ENCODE measurements at regions not wholly inside any gene's neighbourhood (a gene's known extent, or its start where the extent isn't known, plus 50 kb on each side); places are given as distances from the start of the nearest gene placed in this dataset.
"Not testable (repeated sequence)": the region's sequence is repeated elsewhere in the genome, so short reads cannot be mapped to it uniquely, and the experiment has no call there.

- H3K9me3 ChIP-seq (ENCODE audit: control insufficient read depth, insufficient read depth, low read length), result no peaks in the 10 kb centered on the region
- 77% methylated on average over 3 of the region's 5 CpGs for whole genome bisulfite sequencing (ENCODE audit: insufficient coverage)
- no peaks in the 10 kb centered on the region for H3K27me3 ChIP-seq (ENCODE audit: control insufficient read depth, insufficient read depth, low read length)
- H3K4me3 ChIP-seq (ENCODE audit: low read depth, low read length), result no peak overlapping the region
- H3K36me3 ChIP-seq (ENCODE audit: control insufficient read depth, insufficient read depth, low read length), result no peaks in the 10 kb centered on the region
- H3K4me1 ChIP-seq (ENCODE audit: control insufficient read depth, insufficient read depth, low read length), result peaks cover 7% of the 10 kb centered on the region
- DNase-seq (ENCODE audit: low read depth in 4 of 6, low spot score in 6 of 6), result peak in 1 of 6 donors; percentile 39
- no peak overlapping the region for H3K27ac ChIP-seq (ENCODE audit: low read depth, low read length)
Observed at GRCh38 chr2:216989340-216990129, 129.7 kb upstream of the TNP1 start.

DNA sequence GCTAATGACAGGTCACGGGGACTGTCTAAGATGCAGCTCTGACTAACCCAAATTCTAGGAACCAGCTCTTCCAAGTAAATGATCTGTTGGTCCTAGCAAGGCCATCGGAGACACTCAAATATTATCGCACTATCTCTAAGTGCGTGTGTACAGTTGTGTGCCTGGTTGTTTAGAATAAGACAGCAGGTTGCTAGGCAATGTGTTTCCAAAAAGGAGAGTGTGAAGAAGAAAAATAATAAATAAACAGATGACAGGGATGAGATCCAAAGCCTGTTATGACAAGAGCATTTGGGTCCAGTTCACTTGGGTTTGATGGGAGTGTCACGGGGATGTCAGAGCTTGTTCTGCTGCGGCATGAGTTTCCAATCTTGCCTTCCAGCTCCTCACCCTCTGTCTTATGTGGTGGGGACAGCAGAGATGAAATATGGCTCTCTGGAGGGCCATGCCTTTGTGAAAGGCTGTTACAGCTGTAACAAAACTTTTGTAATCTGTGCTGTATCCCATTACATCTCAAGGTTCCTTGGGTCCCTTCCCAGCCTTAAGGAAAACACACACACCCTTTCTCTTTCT is 127.5 kb upstream of the TNP1 start:
- Histone ChIP-seq H3K4me3 (ENCODE audit: low read depth, low read length) (no peak overlapping the region), H3K9me3 (ENCODE audit: control insufficient read depth, insufficient read depth, low read length) (no peaks in the 10 kb centered on the region), H3K27ac (ENCODE audit: low read depth, low read length) (peak overlapping the region; percentile 0), H3K4me1 (ENCODE audit: control insufficient read depth, insufficient read depth, low read length) (peaks cover 7% of the 10 kb centered on the region), H3K36me3 (ENCODE audit: control insufficient read depth, insufficient read depth, low read length) (no peaks in the 10 kb centered on the region), H3K27me3 (ENCODE audit: control insufficient read depth, insufficient read depth, low read length) (no peaks in the 10 kb centered on the region)
- WGBS (ENCODE audit: insufficient coverage), result 95% methylated on average over 5 of the region's 6 CpGs
- DNase-seq (ENCODE audit: low read depth in 4 of 6, low spot score in 6 of 6), result peak in 1 of 6 donors; percentile 61

GRCh38 chr2:216985658-216986141 is 125.8 kb upstream of the TNP1 start:
- DNase-seq (ENCODE audit: low read depth in 4 of 6, low spot score in 6 of 6), result peak in 1 of 6 donors; percentile 41
- no peaks in the 10 kb centered on the region for H3K27me3 ChIP-seq (ENCODE audit: control insufficient read depth, insufficient read depth, low read length)
- no peak overlapping the region for H3K4me3 ChIP-seq (ENCODE audit: low read depth, low read length)
- H3K27ac ChIP-seq (ENCODE audit: low read depth, low read length), result no peak overlapping the region
- 49% methylated on average over 12 of the region's 13 CpGs for WGBS (ENCODE audit: insufficient coverage)
- H3K4me1 ChIP-seq (ENCODE audit: control insufficient read depth, insufficient read depth, low read length), result peaks cover 3% of the 10 kb centered on the region
- H3K9me3 ChIP-seq (ENCODE audit: control insufficient read depth, insufficient read depth, low read length), result no peaks in the 10 kb centered on the region
- no peaks in the 10 kb centered on the region for H3K36me3 ChIP-seq (ENCODE audit: control insufficient read depth, insufficient read depth, low read length)

GRCh38 chr2:216984937-216985336 is 125.1 kb upstream of the TNP1 start:
- Histone ChIP-seq H3K4me1 (ENCODE audit: control insufficient read depth, insufficient read depth, low read length) (peaks cover 3% of the 10 kb centered on the region), H3K9me3 (ENCODE audit: control insufficient read depth, insufficient read depth, low read length) (no peaks in the 10 kb centered on the region), H3K27me3 (ENCODE audit: control insufficient read depth, insufficient read depth, low read length) (no peaks in the 10 kb centered on the region), H3K27ac (ENCODE audit: low read depth, low read length) (no peak overlapping the region), H3K4me3 (ENCODE audit: low read depth, low read length) (no peak overlapping the region), H3K36me3 (ENCODE audit: control insufficient read depth, insufficient read depth, low read length) (no peaks in the 10 kb centered on the region)
- DNase-seq (ENCODE audit: low read depth in 4 of 6, low spot score in 6 of 6), result no peak
- WGBS (ENCODE audit: insufficient coverage), result 100% methylated on average over 1 of the region's 2 CpGs

- DNase-seq (ENCODE audit: low read depth in 4 of 6, low spot score in 6 of 6); H3K27ac ChIP-seq (ENCODE audit: low read depth, low read length); H3K36me3 ChIP-seq (ENCODE audit: control insufficient read depth, insufficient read depth, low read length); H3K27me3 ChIP-seq (ENCODE audit: control insufficient read depth, insufficient read depth, low read length); H3K4me1 ChIP-seq (ENCODE audit: control insufficient read depth, insufficient read depth, low read length); H3K4me3 ChIP-seq (ENCODE audit: low read depth, low read length); H3K9me3 ChIP-seq (ENCODE audit: control insufficient read depth, insufficient read depth, low read length): not testable (repeated sequence)
- WGBS (ENCODE audit: insufficient coverage), result 98% methylated on average over 3 of the region's 7 CpGs
Observed at GRCh38 chr2:216981951-216982350, 122.1 kb upstream of the TNP1 start.

DNA sequence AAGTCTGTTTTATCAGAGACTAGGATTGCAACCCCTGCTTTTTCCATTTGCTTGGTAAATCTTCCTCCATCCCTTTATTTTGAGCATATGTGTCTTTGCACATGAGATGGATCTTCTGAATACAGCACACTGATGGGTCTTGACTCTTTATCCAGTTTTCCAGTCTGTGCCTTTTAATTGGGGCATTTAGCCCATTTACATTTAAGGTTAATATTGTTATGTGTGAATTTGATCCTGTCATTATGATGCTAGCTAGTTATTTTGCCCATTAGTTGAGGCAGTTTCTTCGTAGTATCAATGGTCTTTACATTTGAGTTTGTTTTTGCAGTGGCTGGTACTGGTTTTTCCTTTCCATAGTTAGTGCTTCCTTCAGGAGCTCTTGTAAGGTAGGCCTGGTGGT is 120.6 kb upstream of the TNP1 start:
- H3K4me1 ChIP-seq (ENCODE audit: control insufficient read depth, insufficient read depth, low read length); H3K4me3 ChIP-seq (ENCODE audit: low read depth, low read length); H3K9me3 ChIP-seq (ENCODE audit: control insufficient read depth, insufficient read depth, low read length); H3K27ac ChIP-seq (ENCODE audit: low read depth, low read length); H3K36me3 ChIP-seq (ENCODE audit: control insufficient read depth, insufficient read depth, low read length); H3K27me3 ChIP-seq (ENCODE audit: control insufficient read depth, insufficient read depth, low read length); DNase-seq (ENCODE audit: low read depth in 4 of 6, low spot score in 6 of 6): not testable (repeated sequence)
- WGBS (ENCODE audit: insufficient coverage), result no CpG with 5 or more reads among the region's 1 CpG

GRCh38 chr2:216974321-216975302 is 114.7 kb upstream of the TNP1 start:
- peaks cover 7% of the 10 kb centered on the region for H3K4me1 ChIP-seq (ENCODE audit: control insufficient read depth, insufficient read depth, low read length)
- no peaks in the 10 kb centered on the region for H3K36me3 ChIP-seq (ENCODE audit: control insufficient read depth, insufficient read depth, low read length)
- H3K27me3 ChIP-seq (ENCODE audit: control insufficient read depth, insufficient read depth, low read length), result no peaks in the 10 kb centered on the region
- no peak overlapping the region for H3K27ac ChIP-seq (ENCODE audit: low read depth, low read length)
- peak in 2 of 6 donors; percentile 12 to 83 for DNase-seq (ENCODE audit: low read depth in 4 of 6, low spot score in 6 of 6)
- no peak overlapping the region for H3K4me3 ChIP-seq (ENCODE audit: low read depth, low read length)
- no peaks in the 10 kb centered on the region for H3K9me3 ChIP-seq (ENCODE audit: control insufficient read depth, insufficient read depth, low read length)
- WGBS (ENCODE audit: insufficient coverage), result 74% methylated on average over 6 of the region's 12 CpGs

GRCh38 chr2:216971593-216971992 is 111.7 kb upstream of the TNP1 start:
- H3K27me3 ChIP-seq (ENCODE audit: control insufficient read depth, insufficient read depth, low read length), result no peaks in the 10 kb centered on the region
- DNase-seq (ENCODE audit: low read depth in 4 of 6, low spot score in 6 of 6), result no peak

DNA sequence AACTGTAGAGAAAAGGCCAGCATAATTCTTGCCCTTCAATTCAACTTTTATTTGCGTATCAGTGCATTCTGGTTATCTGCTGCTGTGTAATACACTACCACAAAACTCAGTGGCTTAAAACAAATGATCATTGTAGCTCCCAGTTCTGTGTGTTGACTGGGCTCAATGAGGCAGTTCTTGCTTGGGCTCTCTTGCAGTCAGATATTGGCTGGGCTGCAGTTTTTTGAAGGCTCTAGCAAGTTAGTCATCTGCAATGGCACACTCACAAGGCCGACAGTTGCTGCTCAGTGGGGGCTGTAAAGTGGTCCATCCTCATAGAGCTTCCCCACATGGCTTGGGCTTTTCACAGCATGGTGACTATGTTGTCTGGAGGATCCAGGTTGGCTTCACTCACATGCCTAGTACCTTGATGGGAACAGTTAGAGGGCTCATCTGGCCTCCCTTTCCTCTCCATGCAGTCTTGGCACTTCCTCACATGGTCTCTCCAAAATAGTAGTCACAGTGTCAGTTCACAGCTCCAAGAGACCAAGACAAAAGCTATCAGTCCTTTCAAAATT is 110.6 kb upstream of the TNP1 start:
- H3K4me1 ChIP-seq (ENCODE audit: control insufficient read depth, insufficient read depth, low read length), result peaks cover 7% of the 10 kb centered on the region
- no peaks in the 10 kb centered on the region for H3K36me3 ChIP-seq (ENCODE audit: control insufficient read depth, insufficient read depth, low read length)
- H3K27me3 ChIP-seq (ENCODE audit: control insufficient read depth, insufficient read depth, low read length), result no peaks in the 10 kb centered on the region
- 55% methylated on average over 1 of the region's 2 CpGs for WGBS (ENCODE audit: insufficient coverage)
- H3K27ac ChIP-seq (ENCODE audit: low read depth, low read length), result peak overlapping the region; percentile 53
- peak in 1 of 6 donors; percentile 55 for DNase-seq (ENCODE audit: low read depth in 4 of 6, low spot score in 6 of 6)
- no peaks in the 10 kb centered on the region for H3K9me3 ChIP-seq (ENCODE audit: control insufficient read depth, insufficient read depth, low read length)
- H3K4me3 ChIP-seq (ENCODE audit: low read depth, low read length), result no peak overlapping the region

More at GRCh38 chr2:216971593-216971992, 111.7 kb upstream of the TNP1 start:
- Histone ChIP-seq H3K9me3 (ENCODE audit: control insufficient read depth, insufficient read depth, low read length) (no peaks in the 10 kb centered on the region), H3K4me3 (ENCODE audit: low read depth, low read length) (no peak overlapping the region), H3K27ac (ENCODE audit: low read depth, low read length) (no peak overlapping the region), H3K4me1 (ENCODE audit: control insufficient read depth, insufficient read depth, low read length) (peaks cover 7% of the 10 kb centered on the region), H3K36me3 (ENCODE audit: control insufficient read depth, insufficient read depth, low read length) (no peaks in the 10 kb centered on the region)
- WGBS (ENCODE audit: insufficient coverage), result 100% methylated on average over 1 of the region's 2 CpGs

Data from spinal cord (tissue), 9 donors.